Suprapubic skin (tissue), 4 donors: ENCODE measurements at regions not wholly inside any gene's neighbourhood (a gene's known extent, or its start where the extent isn't known, plus 50 kb on each side); places are given as distances from the start of the nearest gene placed in this dataset.

Source experiments
- DNase-seq, 2 donors: peaks; one replicate each; pipeline ENCODE4 v3.0.0-alpha.2; 2019; ENCODE audit warnings: low spot score in 2 of 2
- H3K27ac ChIP-seq: fragments of 200-600 bp; sonication (generic); one replicate; pipeline ENCODE4 v1.5.1; 2019
- H3K27me3 ChIP-seq: fragments of 200-600 bp; sonication (generic); one replicate; pipeline ENCODE4 v1.5.1; 2019
- H3K36me3 ChIP-seq: fragments of 200-600 bp; sonication (generic); one replicate; pipeline ENCODE4 v1.5.1; 2019
- H3K4me1 ChIP-seq: fragments of 200-600 bp; sonication (generic); one replicate; pipeline ENCODE4 v1.5.1; 2019
- H3K4me3 ChIP-seq: fragments of 200-600 bp; sonication (generic); one replicate; pipeline ENCODE4 v1.5.1; 2019; ENCODE audit warnings: mild to moderate bottlenecking
- H3K9me3 ChIP-seq: fragments of 200-600 bp; sonication (generic); one replicate; pipeline ENCODE4 v1.5.1; 2019
- CTCF ChIP-seq, 2 donors: fragments of 200-600 bp in 1 of 2; fragments of 450-650 bp in 1 of 2; sonication (generic) in 1 of 2; IDR thresholded peaks; one replicate each; pipeline ENCODE4 v1.5.1; 2016 to 2019; ENCODE audit warnings: antibody characterized with exemption in 2 of 2, mild to moderate bottlenecking in 1 of 2, moderate library complexity in 1 of 2
- EP300 ChIP-seq: sonication (generic); formaldehyde crosslinking; IDR thresholded peaks from one replicate; pipeline ENCODE4 v1.6.1; 2017; ENCODE audit warnings: antibody characterized with exemption
- POLR2A ChIP-seq, 2 donors: fragments of 450-650 bp; IDR thresholded peaks; one replicate each; pipeline ENCODE4 v1.6.1; 2017; ENCODE audit warnings: antibody characterized with exemption in 2 of 2, mild to moderate bottlenecking in 2 of 2, moderate library complexity in 2 of 2
- POLR2AphosphoS5 ChIP-seq, 3 donors: sonication (generic); formaldehyde crosslinking; IDR thresholded peaks; one replicate each; pipeline ENCODE4 v1.6.1; 2017; ENCODE audit warnings: antibody characterized with exemption in 3 of 3
- WGBS: methylation state at CpG from one replicate; pipeline ENCODE4 v1.1.5; 2018; 5-methylcytosine and 5-hydroxymethylcytosine counted together

- TF ChIP-seq CTCF (IDR thresholded peaks at IDR 0.05) (no peak), POLR2AphosphoS5 (IDR thresholded peaks at IDR 0.05) (no peak), EP300 (no peak), POLR2A (IDR thresholded peaks at IDR 0.05) (no peak)
- H3K27ac ChIP-seq = no peak overlapping the region
- H3K36me3 ChIP-seq = no peaks in the 10 kb centered on the region
- H3K4me1 ChIP-seq = no peaks in the 10 kb centered on the region
- H3K4me3 ChIP-seq = no peak overlapping the region
- H3K9me3 ChIP-seq = no peaks in the 10 kb centered on the region
- no peaks in the 10 kb centered on the region for H3K27me3 ChIP-seq
- WGBS = 79% methylated on average over 3 of the region's 3 CpGs
- no peak for DNase-seq
These were observed 368.9 kb upstream of the ONECUT1 start for GRCh38 chr15:53158995-53159394.

DNA sequence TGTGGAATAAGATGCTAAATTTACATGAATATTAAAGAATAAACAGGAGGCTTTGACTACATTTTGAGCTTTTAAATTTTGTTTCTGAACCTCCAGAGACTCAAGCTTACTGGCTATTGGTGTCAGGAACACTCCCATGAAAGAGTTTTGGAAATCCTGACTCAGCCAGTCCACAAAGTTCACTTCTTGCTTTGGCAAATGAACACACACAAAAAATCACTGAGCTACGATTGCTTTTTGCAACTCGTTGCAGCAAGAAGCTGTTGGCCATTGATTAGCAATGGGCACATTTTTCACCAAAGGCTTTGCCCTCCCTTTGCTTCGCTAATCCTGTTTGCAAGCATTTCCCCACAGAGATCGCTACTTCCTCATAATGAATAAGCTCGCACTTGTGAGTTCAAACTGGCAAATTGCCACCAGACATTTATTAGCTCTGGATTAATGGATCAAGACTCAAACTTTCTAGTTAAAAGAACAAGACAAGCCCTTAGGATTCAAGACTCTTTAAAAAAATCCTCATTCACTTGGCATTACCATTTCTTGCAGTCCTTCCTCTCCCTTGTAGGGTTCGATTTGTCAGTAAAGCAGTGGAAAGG lies 343.2 kb upstream of the ONECUT1 start:
- H3K27ac ChIP-seq = no peak overlapping the region
- no peaks in the 10 kb centered on the region for H3K36me3 ChIP-seq
- WGBS = 69% methylated on average over 6 of the region's 6 CpGs
- H3K4me3 ChIP-seq = no peak overlapping the region
- no peak for TF ChIP-seq POLR2AphosphoS5 (IDR thresholded peaks at IDR 0.05)
- no peak for TF ChIP-seq CTCF (IDR thresholded peaks at IDR 0.05)
- no peak for DNase-seq
- H3K4me1 ChIP-seq = no peaks in the 10 kb centered on the region
- no peaks in the 10 kb centered on the region for H3K9me3 ChIP-seq
- no peaks in the 10 kb centered on the region for H3K27me3 ChIP-seq

GRCh38 chr15:53130943-53131342 lies 340.8 kb upstream of the ONECUT1 start:
- Histone ChIP-seq H3K4me3 (no peak overlapping the region), H3K27me3 (no peaks in the 10 kb centered on the region), H3K36me3 (no peaks in the 10 kb centered on the region), H3K4me1 (no peaks in the 10 kb centered on the region), H3K9me3 (no peaks in the 10 kb centered on the region), H3K27ac (no peak overlapping the region)
- DNase-seq = no peak
- WGBS = 95% methylated on average over 3 of the region's 3 CpGs
- no peak for TF ChIP-seq CTCF (IDR thresholded peaks at IDR 0.05)
- no peak for TF ChIP-seq POLR2AphosphoS5 (IDR thresholded peaks at IDR 0.05)

- H3K36me3 ChIP-seq = no peaks in the 10 kb centered on the region
- no peak for TF ChIP-seq POLR2A (IDR thresholded peaks at IDR 0.05)
- no peak for TF ChIP-seq POLR2AphosphoS5 (IDR thresholded peaks at IDR 0.05)
- no peaks in the 10 kb centered on the region for H3K4me1 ChIP-seq
- no peak overlapping the region for H3K4me3 ChIP-seq
- no peaks in the 10 kb centered on the region for H3K27me3 ChIP-seq
- no peaks in the 10 kb centered on the region for H3K9me3 ChIP-seq
- DNase-seq = no peak
- 48% methylated on average over 12 of the region's 12 CpGs for WGBS
- H3K27ac ChIP-seq = no peak overlapping the region
These were observed 339.2 kb upstream of the ONECUT1 start for GRCh38 chr15:53129121-53129904.

DNA sequence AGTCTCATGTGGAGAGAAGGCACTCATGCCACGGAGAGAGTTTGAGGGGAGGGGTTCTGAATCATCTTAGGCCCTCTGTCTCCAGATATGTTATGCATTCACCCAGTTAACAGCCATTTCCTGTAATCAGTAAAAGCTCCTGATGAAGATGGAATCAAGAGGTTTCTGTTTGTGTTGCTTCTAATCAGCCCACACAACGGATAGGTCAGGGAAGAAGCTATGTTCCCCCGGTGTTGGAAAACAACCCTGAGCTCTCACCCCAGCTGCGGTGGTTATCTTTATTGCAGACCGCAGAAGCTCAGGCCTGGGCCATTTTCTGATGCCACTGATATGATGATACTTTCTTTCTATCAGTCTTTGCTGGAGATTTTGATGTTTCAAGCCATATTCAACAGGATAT lies 338.5 kb upstream of the ONECUT1 start:
- Histone ChIP-seq H3K27me3 (no peaks in the 10 kb centered on the region), H3K4me3 (no peak overlapping the region), H3K9me3 (no peaks in the 10 kb centered on the region), H3K4me1 (no peaks in the 10 kb centered on the region), H3K36me3 (no peaks in the 10 kb centered on the region), H3K27ac (no peak overlapping the region)
- TF ChIP-seq POLR2A (IDR thresholded peaks at IDR 0.05) = no peak
- TF ChIP-seq POLR2AphosphoS5 (IDR thresholded peaks at IDR 0.05) = no peak
- no peak for TF ChIP-seq EP300
- TF ChIP-seq CTCF (IDR thresholded peaks at IDR 0.05) = no peak
- DNase-seq = no peak
- WGBS = 55% methylated on average over 5 of the region's 5 CpGs
